GM21619 (cell line): ENCODE measurements at regions not wholly inside any gene's neighbourhood (a gene's known extent, or its start where the extent isn't known, plus 50 kb on each side); places are given as distances from the start of the nearest gene placed in this dataset.
A peak's percentile ranks its signal among the peaks of the same experiment; 100 is the strongest.

ENCODE experiments used
- ATAC-seq: cut with Tn5 transposase; IDR thresholded peaks from one replicate; pipeline ENCODE4 v1.9.1; 2021; ENCODE audit not compliant: unreplicated experiment

DNA sequence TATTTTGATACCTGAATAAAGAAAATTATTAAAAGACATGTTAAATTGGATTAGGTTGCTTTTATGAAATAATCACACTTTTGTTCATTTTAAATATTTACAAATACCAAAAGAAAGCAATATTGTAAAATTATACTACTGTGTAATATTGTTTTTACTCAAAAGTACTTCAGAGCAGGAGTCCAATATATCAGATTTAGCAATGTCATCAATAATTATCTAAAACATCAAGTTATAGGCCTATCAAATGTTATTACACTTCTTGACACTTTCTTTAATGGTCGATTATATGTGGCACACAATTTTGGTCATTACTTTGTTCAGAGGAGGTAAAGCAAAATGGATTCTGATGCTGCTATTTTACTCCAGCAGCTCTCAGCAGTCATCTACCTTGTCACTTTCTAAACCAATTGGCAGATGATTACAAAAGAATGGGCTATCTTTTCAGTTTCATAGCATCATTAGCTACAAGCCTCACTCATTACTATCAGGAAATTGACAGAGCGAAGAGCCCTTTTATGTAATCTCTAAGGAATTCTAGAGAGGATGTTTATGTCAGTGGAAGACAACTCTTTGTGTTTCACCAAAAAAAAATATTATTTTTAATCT lies 318.6 kb downstream of the PLOD2 start:
- ATAC-seq = no peak

GRCh38 chr3:145843561-145843960 lies 317.4 kb downstream of the PLOD2 start:
- no peak for ATAC-seq

DNA sequence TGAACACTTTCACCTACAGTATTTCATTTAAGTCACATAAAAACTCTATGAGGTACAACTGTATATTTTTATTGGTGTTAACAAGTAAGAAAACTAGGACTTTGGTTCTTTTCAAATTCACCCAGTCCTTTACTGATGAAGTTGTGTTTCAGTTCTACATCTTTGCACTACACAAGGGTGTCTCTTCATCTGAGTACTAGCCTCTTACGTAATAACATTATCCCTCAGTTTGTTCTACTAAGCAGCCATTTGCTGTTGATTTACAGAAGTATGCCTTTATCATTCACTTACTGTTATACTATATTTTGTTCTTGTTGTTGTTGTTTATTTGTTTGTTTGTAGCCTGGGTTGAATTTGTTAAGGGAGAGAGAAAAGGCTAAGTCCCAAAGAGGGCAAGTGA lies 311.9 kb downstream of the PLOD2 start:
- no peak for ATAC-seq

- ATAC-seq = no peak
These were observed 306.5 kb downstream of the PLOD2 start for GRCh38 chr3:145854499-145854898.

- ATAC-seq = peak; percentile 61
These were observed 303.0 kb downstream of the PLOD2 start for GRCh38 chr3:145857956-145858355.

GRCh38 chr3:145864336-145864735 lies 296.6 kb downstream of the PLOD2 start:
- ATAC-seq = no peak

- ATAC-seq = no peak
These were observed 295.5 kb downstream of the PLOD2 start for GRCh38 chr3:145865399-145866018.

DNA sequence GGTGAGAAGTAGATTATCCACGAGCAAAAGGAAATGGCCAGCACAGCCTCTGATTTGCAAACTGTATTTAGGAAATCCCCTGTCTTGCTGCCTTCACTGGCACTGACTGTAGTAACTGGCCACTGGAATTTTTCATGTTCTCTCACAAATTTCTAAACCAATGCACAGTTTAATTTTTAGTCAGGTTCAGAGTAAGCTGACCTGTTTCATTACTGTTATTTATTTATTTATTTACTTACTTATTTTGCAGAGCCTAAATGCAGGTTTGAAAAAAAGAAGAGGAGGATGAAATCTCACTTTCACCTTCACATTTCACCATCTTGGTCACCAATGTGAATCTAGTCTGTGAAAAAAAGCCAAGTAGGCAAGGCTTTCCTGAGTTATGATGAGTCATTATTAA lies 291.0 kb downstream of the PLOD2 start:
- peak; percentile 69 for ATAC-seq

DNA sequence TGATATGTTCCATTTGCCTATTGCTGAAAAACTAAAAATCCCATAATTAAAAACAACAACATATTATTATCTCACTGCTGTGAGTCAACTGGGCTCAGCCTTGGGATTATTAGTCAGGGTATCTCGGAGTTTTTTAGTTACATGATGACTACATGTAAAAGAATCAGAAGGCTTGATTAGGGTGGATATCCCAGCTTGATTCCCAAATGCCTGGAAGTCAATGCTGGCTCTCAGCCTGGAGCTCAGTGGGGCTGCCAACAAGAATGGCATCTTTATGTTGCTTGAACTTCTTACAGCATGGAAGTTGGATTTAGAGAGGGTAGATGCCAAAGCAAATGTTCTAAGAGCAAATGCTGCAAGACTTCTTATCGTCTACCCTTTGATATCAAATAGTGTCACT lies 278.5 kb downstream of the PLOD2 start:
- no peak for ATAC-seq

GRCh38 chr3:145889730-145890129 lies 271.3 kb downstream of the PLOD2 start:
- no peak for ATAC-seq

DNA sequence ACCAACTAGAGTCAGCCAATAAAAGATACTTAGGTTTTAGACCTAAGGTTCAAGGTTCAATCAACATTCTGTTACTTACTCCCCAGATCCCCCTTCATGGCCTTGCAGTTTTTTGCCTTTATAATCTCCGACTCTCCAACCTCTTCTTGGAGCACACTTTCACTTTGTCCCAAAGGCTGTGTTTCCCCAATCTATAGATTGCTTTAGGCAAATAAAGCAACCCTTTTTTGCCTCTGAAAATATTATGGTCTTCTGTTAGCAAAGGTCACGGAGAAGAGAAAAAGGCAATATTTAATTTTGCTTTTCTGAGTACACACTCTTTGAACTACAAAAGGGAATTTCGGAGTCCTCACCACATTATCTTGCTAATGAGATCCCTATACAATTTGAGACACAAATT lies 268.1 kb downstream of the PLOD2 start:
- ATAC-seq = no peak

GRCh38 chr3:145893331-145893730 lies 267.7 kb downstream of the PLOD2 start:
- no peak for ATAC-seq

- peak; percentile 39 for ATAC-seq
These were observed 262.5 kb downstream of the PLOD2 start for GRCh38 chr3:145898487-145898886.

DNA sequence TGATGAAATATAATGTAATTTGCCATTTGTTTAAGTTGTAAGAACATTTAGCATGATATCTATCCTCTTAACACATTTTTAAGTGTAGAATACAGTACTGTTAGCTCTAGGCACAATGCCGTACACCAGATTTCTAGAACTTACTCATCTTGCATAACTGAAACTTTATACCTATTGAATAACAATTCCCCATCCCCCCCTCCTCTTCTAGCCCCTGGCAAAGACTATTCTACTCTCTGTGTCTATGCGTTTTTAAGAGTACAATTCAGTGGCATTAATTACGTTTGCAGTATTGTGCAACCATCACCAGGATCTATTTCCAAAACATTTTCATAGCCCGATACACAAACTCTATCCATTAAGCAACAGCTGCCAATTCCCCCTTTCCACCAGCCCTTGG lies 261.7 kb downstream of the PLOD2 start:
- ATAC-seq = peak; percentile 31

- peak; percentile 83 for ATAC-seq
These were observed 260.7 kb downstream of the PLOD2 start for GRCh38 chr3:145900056-145900829.

DNA sequence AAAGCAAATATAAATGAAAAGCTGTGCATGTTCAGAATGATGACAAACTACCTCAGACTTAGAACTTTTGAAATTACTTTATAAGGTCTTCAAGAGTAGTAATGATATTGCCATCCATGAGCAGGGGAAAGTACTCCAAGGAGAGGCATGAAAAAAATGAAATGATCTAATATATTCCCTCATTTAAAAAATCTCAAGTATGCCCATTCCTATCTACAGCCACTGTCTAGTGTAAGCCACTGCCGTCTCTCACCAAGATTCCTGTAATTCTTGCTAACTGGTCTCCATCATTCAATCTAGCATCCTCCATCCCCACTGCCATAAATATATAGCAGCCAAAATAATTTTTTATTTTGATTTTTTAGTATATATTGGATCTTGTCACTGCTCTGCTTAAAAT lies 258.8 kb downstream of the PLOD2 start:
- no peak for ATAC-seq

DNA sequence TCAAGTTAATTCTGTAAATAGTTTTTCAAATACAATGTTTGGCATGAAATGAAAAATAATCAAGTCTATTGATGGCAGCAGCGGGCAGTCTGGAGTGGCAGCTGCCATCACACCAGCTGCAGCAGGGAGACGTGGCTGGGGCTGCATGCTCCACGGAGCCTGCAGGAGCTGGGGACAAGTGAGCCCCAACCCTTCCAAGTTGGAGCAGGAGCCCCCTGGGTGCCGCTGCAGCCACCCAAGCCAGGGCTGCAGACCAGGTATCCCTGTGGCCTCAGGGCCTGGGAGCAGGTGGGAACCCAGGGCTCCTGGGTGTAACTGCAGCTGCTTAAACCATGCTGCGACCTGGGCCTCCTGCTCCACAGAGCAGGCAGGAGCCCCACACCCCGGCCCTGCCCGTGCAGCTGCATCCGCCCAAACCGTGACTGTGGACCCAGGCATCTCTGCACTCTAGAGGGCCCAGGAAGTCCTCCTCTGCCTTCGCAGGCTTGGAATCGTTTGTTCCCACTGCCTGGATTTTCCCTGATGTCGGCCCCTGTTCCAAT lies 257.4 kb downstream of the PLOD2 start:
- no peak for ATAC-seq

DNA sequence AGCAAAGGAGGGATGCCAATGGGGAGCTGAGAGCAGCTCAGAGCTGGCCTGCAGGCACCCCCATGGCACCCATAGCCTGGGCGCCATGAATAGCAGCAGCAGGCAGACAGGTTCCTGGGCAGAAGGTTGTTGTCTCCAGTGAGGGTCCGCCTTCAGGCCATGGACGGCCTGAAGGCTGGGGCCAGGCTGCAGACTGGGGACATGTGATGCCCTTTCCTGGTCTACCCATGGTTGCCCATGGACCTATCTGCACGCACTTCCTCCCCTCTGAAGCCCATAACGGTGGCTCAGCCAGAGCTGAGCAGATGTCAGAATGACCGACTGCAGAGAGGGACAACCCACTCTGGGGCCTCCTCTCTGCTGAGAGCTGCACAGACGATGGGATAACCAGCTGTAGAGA lies 256.8 kb downstream of the PLOD2 start:
- no peak for ATAC-seq

DNA sequence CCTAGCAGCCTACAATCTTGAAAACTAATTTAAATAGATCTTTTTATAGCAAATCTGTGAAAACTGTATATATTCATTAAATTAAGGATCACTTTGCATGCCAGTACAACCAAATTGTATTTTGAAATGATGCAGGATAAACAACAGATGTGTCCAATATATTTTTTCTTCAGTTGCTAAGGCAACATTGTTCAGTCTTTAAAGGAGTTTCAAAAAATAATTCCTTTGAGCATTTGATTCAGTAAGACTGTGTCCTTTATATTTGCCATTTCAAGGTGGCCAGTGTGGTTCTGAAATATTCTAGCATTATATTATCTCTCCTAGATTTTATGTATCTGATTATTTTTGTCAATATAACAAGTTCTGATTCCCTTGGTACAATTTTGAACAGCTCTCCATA lies 254.7 kb downstream of the PLOD2 start:
- ATAC-seq = no peak

DNA sequence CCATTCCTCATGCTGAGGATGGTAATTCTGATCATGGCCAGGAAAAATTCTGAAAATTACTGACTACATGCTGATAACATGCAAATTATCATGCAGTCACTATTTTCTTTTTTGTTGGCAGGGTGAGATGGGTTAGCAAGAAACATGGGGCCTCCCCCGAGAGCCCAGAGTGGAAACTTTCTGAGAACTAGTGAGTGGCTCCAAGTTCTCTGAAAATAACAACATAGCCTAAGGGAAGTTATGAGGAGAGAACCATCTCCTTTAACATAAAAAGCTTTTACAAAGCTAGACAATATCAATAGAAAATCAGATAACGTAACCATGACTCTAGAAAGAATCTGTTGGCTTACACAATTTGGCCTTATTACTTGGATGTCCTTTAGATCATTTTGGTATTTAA lies 254.2 kb downstream of the PLOD2 start:
- no peak for ATAC-seq

DNA sequence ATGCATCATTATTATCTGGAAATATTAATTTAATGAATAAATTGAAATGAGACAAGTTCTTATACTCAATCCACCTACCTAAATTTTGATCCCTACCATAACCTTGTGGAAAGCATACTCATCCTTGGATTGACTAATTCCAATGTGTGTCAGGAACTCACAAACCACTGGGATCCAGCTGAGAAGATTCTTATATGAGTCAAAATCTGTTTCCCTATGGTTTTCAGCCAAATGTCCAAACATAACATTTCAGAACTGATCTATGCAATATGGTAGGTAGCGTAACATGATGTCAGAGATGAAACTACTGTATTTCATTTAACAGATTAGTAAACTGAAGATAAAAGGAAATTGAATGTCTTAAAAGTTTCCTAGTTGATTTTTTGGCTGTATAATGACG lies 250.0 kb downstream of the PLOD2 start:
- no peak for ATAC-seq

DNA sequence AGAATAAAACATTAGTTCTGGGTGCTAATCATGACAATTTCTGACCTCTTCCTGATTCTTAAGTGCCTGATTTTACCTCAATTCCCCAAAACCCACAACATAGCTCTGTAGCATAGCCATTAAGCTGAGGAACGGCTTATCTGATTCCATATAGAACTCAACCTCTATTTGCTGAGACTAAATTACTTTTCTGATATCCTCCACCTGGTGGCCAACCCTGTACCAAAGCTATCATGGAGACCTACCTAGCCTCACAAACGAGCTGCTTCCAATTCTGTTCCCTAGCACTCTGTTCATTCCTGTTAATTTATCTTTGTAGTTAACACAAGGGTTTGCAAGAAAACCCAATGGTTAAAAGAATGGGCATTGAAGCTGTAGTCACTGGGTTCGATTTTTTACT lies 245.2 kb downstream of the PLOD2 start:
- no peak for ATAC-seq
